KMS-11 (cell line): ENCODE measurements at regions not wholly inside any gene's neighbourhood (a gene's known extent, or its start where the extent isn't known, plus 50 kb on each side); places are given as distances from the start of the nearest gene placed in this dataset.

Experiments used
- H2AFZ ChIP-seq: fragments of 200-600 bp; sonication (generic); 2 replicates; pipeline ENCODE4 v1.6.1; 2016; ENCODE audit warnings: antibody characterized with exemption, mixed run types, low read depth
- H3K27ac ChIP-seq: fragments of 200-600 bp; sonication (generic); 2 replicates; pipeline ENCODE4 v1.6.1; 2016; ENCODE audit warnings: mild to moderate bottlenecking, mixed run types
- H3K27me3 ChIP-seq: fragments of 200-600 bp; sonication (generic); 2 replicates; pipeline ENCODE4 v1.6.1; 2017; ENCODE audit warnings: mild to moderate bottlenecking, low read depth, mixed run types, moderate library complexity; ENCODE audit not compliant: insufficient read depth
- H3K36me3 ChIP-seq: fragments of 200-600 bp; sonication (generic); 2 replicates; pipeline ENCODE4 v1.6.1; 2017; ENCODE audit warnings: mild to moderate bottlenecking, mixed run types; ENCODE audit not compliant: insufficient read depth
- H3K4me1 ChIP-seq: fragments of 200-600 bp; sonication (generic); 2 replicates; pipeline ENCODE4 v1.6.1; 2016; ENCODE audit warnings: mild to moderate bottlenecking, low read depth, mixed run types; ENCODE audit not compliant: poor library complexity, severe bottlenecking
- H3K4me2 ChIP-seq: fragments of 200-600 bp; sonication (generic); 2 replicates; pipeline ENCODE4 v1.7.0; 2016; ENCODE audit warnings: mild to moderate bottlenecking, mixed run types
- H3K4me3 ChIP-seq: fragments of 200-600 bp; sonication (generic); IDR thresholded peaks from 2 replicates; pipeline ENCODE4 v1.6.1; 2017; ENCODE audit warnings: low read depth, low read length, mixed read lengths; ENCODE audit not compliant: insufficient read depth
- H3K79me2 ChIP-seq: fragments of 200-600 bp; sonication (generic); 2 replicates; pipeline ENCODE4 v1.6.1; 2016; ENCODE audit warnings: low read depth, mixed run types; ENCODE audit not compliant: insufficient read depth
- H3K9ac ChIP-seq: fragments of 200-600 bp; sonication (generic); 2 replicates; pipeline ENCODE4 v1.6.1; 2016; ENCODE audit warnings: mild to moderate bottlenecking, mixed run types
- H4K20me1 ChIP-seq: fragments of 200-600 bp; sonication (generic); 2 replicates; pipeline ENCODE4 v1.6.1; 2016; ENCODE audit warnings: mild to moderate bottlenecking, mixed run types; ENCODE audit not compliant: insufficient read depth
- CTCF ChIP-seq: fragments of 200-600 bp; sonication (generic); conservative IDR thresholded peaks from 2 replicates; pipeline ENCODE4 v1.6.1; 2017; ENCODE audit warnings: low read depth, mild to moderate bottlenecking, antibody characterized with exemption, low read length, moderate library complexity, mixed read lengths

GRCh38 chr12:28611449-28611848, 421.2 kb downstream of the CCDC91 start:
- no peak overlapping the region for H3K4me2 ChIP-seq
- H3K4me1 ChIP-seq = no peaks in the 10 kb centered on the region
- no peaks in the 10 kb centered on the region for H3K36me3 ChIP-seq
- H4K20me1 ChIP-seq = no peaks in the 10 kb centered on the region
- H2AFZ ChIP-seq = no peak overlapping the region
- H3K4me3 ChIP-seq = no peak overlapping the region
- no peak overlapping the region for H3K27ac ChIP-seq
- no peaks in the 10 kb centered on the region for H3K79me2 ChIP-seq
- H3K9ac ChIP-seq = no peak overlapping the region
- TF ChIP-seq CTCF = no peak
- no peaks in the 10 kb centered on the region for H3K27me3 ChIP-seq

- H3K79me2 ChIP-seq = no peaks in the 10 kb centered on the region
- no peaks in the 10 kb centered on the region for H3K27me3 ChIP-seq
- H3K36me3 ChIP-seq = no peaks in the 10 kb centered on the region
- no peak overlapping the region for H3K9ac ChIP-seq
- H3K4me1 ChIP-seq = no peaks in the 10 kb centered on the region
- H3K4me2 ChIP-seq = no peak overlapping the region
- H3K4me3 ChIP-seq = no peak overlapping the region
- H2AFZ ChIP-seq = no peak overlapping the region
- H4K20me1 ChIP-seq = no peaks in the 10 kb centered on the region
- no peak overlapping the region for H3K27ac ChIP-seq
- no peak for TF ChIP-seq CTCF
These were observed 427.9 kb downstream of the CCDC91 start for GRCh38 chr12:28618171-28618570.

- H3K27ac ChIP-seq = no peak overlapping the region
- H2AFZ ChIP-seq = no peak overlapping the region
- H4K20me1 ChIP-seq = no peaks in the 10 kb centered on the region
- no peak overlapping the region for H3K9ac ChIP-seq
- no peaks in the 10 kb centered on the region for H3K27me3 ChIP-seq
- TF ChIP-seq CTCF = no peak
- no peak overlapping the region for H3K4me2 ChIP-seq
- no peaks in the 10 kb centered on the region for H3K4me1 ChIP-seq
- no peak overlapping the region for H3K4me3 ChIP-seq
- H3K36me3 ChIP-seq = no peaks in the 10 kb centered on the region
- no peaks in the 10 kb centered on the region for H3K79me2 ChIP-seq
These were observed 428.5 kb downstream of the CCDC91 start for GRCh38 chr12:28618772-28619171.

- Histone ChIP-seq H3K79me2 (no peaks in the 10 kb centered on the region), H3K27me3 (no peaks in the 10 kb centered on the region), H3K36me3 (no peaks in the 10 kb centered on the region), H3K4me1 (no peaks in the 10 kb centered on the region), H4K20me1 (no peaks in the 10 kb centered on the region), H2AFZ (no peak overlapping the region), H3K4me2 (no peak overlapping the region), H3K4me3 (no peak overlapping the region), H3K27ac (no peak overlapping the region), H3K9ac (no peak overlapping the region)
- TF ChIP-seq CTCF = no peak
These were observed 430.0 kb downstream of the CCDC91 start for GRCh38 chr12:28620281-28620680.

GRCh38 chr12:28622406-28622805, 432.1 kb downstream of the CCDC91 start:
- no peaks in the 10 kb centered on the region for H3K36me3 ChIP-seq
- no peak overlapping the region for H3K4me2 ChIP-seq
- H3K27ac ChIP-seq = no peak overlapping the region
- no peak overlapping the region for H2AFZ ChIP-seq
- H3K4me3 ChIP-seq = no peak overlapping the region
- H4K20me1 ChIP-seq = no peaks in the 10 kb centered on the region
- no peak for TF ChIP-seq CTCF
- no peaks in the 10 kb centered on the region for H3K27me3 ChIP-seq
- no peak overlapping the region for H3K9ac ChIP-seq
- H3K79me2 ChIP-seq = no peaks in the 10 kb centered on the region
- H3K4me1 ChIP-seq = no peaks in the 10 kb centered on the region
